H9 (cell line): ENCODE measurements at regions not wholly inside any gene's neighbourhood (a gene's known extent, or its start where the extent isn't known, plus 50 kb on each side); places are given as distances from the start of the nearest gene placed in this dataset.

ENCODE experiments used
- DNase-seq: peaks from one replicate; pipeline ENCODE4 v3.0.0-alpha.2; 2017
- H2AFZ ChIP-seq: one replicate; pipeline ENCODE4 v1.6.1; 2013; ENCODE audit warnings: mild to moderate bottlenecking, low read length, control low read depth, moderate library complexity
- H2AK5ac ChIP-seq: 2 replicates; pipeline ENCODE4 v1.6.1; 2013; ENCODE audit warnings: low read length, control low read depth, mixed read lengths; ENCODE audit not compliant: insufficient read length
- H2BK120ac ChIP-seq: one replicate; pipeline ENCODE4 v1.6.1; 2013; ENCODE audit warnings: low read depth, mild to moderate bottlenecking, low read length, control low read depth, inconsistent platforms; ENCODE audit not compliant: poor library complexity, severe bottlenecking
- H2BK12ac ChIP-seq: 2 replicates; pipeline ENCODE4 v1.6.1; 2013; ENCODE audit warnings: low read length, control low read depth, mixed read lengths, low read depth; ENCODE audit not compliant: insufficient read length
- H2BK15ac ChIP-seq: 2 replicates; pipeline ENCODE4 v1.6.1; 2013; ENCODE audit warnings: low read depth, low read length, control low read depth
- H2BK20ac ChIP-seq: one replicate; pipeline ENCODE4 v1.6.1; 2013; ENCODE audit warnings: low read depth, mild to moderate bottlenecking, low read length, control low read depth, inconsistent platforms; ENCODE audit not compliant: poor library complexity, severe bottlenecking
- H2BK5ac ChIP-seq: 2 replicates; pipeline ENCODE4 v1.6.1; 2013; ENCODE audit warnings: low read length, control low read depth, mixed read lengths; ENCODE audit not compliant: insufficient read length
- H3K14ac ChIP-seq: 2 replicates; pipeline ENCODE4 v1.6.1; 2013; ENCODE audit warnings: low read length, control low read depth; ENCODE audit not compliant: insufficient read depth
- H3K18ac ChIP-seq: 2 replicates; pipeline ENCODE4 v1.6.1; 2013; ENCODE audit warnings: low read depth, mild to moderate bottlenecking, mixed read lengths, low read length, control low read depth; ENCODE audit not compliant: insufficient read length
- H3K23ac ChIP-seq: 2 replicates; pipeline ENCODE4 v1.6.1; 2013; ENCODE audit warnings: low read length, control low read depth, mixed read lengths, low read depth; ENCODE audit not compliant: insufficient read length
- H3K23me2 ChIP-seq: 2 replicates; pipeline ENCODE4 v1.6.1; 2013; ENCODE audit warnings: low read depth, mild to moderate bottlenecking, mixed read lengths, low read length, control low read depth; ENCODE audit not compliant: insufficient read length, poor library complexity, severe bottlenecking
- H3K27ac ChIP-seq: 2 replicates; pipeline ENCODE4 v1.5.1; 2013; ENCODE audit warnings: low read length, control low read depth, mixed read lengths, low read depth; ENCODE audit not compliant: insufficient read length
- H3K27me3 ChIP-seq: 2 replicates; pipeline ENCODE4 v1.6.1; 2013; ENCODE audit warnings: low read length, control low read depth, inconsistent platforms; ENCODE audit not compliant: insufficient read depth
- H3K4ac ChIP-seq: 2 replicates; pipeline ENCODE4 v1.6.1; 2013; ENCODE audit warnings: low read depth, mild to moderate bottlenecking, control low read depth, inconsistent platforms, low read length, moderate library complexity
- H3K4me1 ChIP-seq: 2 replicates; pipeline ENCODE4 v1.6.1; 2013; ENCODE audit warnings: low read length, control low read depth, inconsistent platforms; ENCODE audit not compliant: insufficient read depth
- H3K4me2 ChIP-seq: 2 replicates; pipeline ENCODE4 v1.6.1; 2013; ENCODE audit warnings: low read length, control low read depth, mixed read lengths; ENCODE audit not compliant: insufficient read length, insufficient read depth
- H3K56ac ChIP-seq: 2 replicates; pipeline ENCODE4 v1.6.1; 2013; ENCODE audit warnings: low read depth, mild to moderate bottlenecking, mixed read lengths, low read length, control low read depth; ENCODE audit not compliant: insufficient read length
- H3K79me1 ChIP-seq: 2 replicates; pipeline ENCODE4 v1.6.1; 2013; ENCODE audit warnings: low read depth, mild to moderate bottlenecking, moderate library complexity, low read length, control low read depth, inconsistent platforms; ENCODE audit not compliant: insufficient read depth, poor library complexity, severe bottlenecking
- H3K79me2 ChIP-seq: 2 replicates; pipeline ENCODE4 v1.6.1; 2013; ENCODE audit warnings: low read length, control low read depth, inconsistent platforms; ENCODE audit not compliant: insufficient read depth
- H3K9ac ChIP-seq: 2 replicates; pipeline ENCODE4 v1.6.1; 2013; ENCODE audit warnings: low read length, control low read depth, mixed read lengths; ENCODE audit not compliant: insufficient read length; ENCODE audit errors: extremely low read depth
- H3K9me3 ChIP-seq: one replicate; pipeline ENCODE4 v1.6.1; 2013; ENCODE audit warnings: low read depth, low read length, inconsistent platforms; ENCODE audit not compliant: control insufficient read depth
- H3T11ph ChIP-seq: one replicate; pipeline ENCODE4 v1.6.1; 2013; ENCODE audit warnings: mild to moderate bottlenecking, low read length, control low read depth, inconsistent platforms
- H4K20me1 ChIP-seq: one replicate; pipeline ENCODE4 v1.6.1; 2013; ENCODE audit not compliant: control insufficient read depth, insufficient read length, insufficient read depth
- H4K5ac ChIP-seq: 2 replicates; pipeline ENCODE4 v1.6.1; 2013; ENCODE audit warnings: low read depth, mild to moderate bottlenecking, mixed read lengths, low read length, control low read depth; ENCODE audit not compliant: insufficient read length
- H4K8ac ChIP-seq: replicated peaks from 2 replicates; pipeline ENCODE4 v1.6.1; 2013; ENCODE audit warnings: low read length, control low read depth, mixed read lengths, low read depth; ENCODE audit not compliant: insufficient read length
- H4K91ac ChIP-seq: 2 replicates; pipeline ENCODE4 v1.6.1; 2013; ENCODE audit warnings: low read depth, mild to moderate bottlenecking, moderate library complexity, mixed read lengths, low read length, control low read depth; ENCODE audit not compliant: insufficient read length
- H3K27ac Mint-ChIP-seq, 3 experiments: 2 replicates in 2 of 3; 3 replicates in 1 of 3; pipeline ENCODE4 v1.8.0; 2020 to 2021; ENCODE audit warnings: mixed read lengths in 3 of 3, mild to moderate bottlenecking in 1 of 3, moderate library complexity in 1 of 3
- H3K27me3 Mint-ChIP-seq: 2 replicates; pipeline ENCODE4 v1.8.0; 2021; ENCODE audit warnings: low read depth, mild to moderate bottlenecking, moderate library complexity, mixed read lengths
- H3K36me3 Mint-ChIP-seq, 3 experiments: 2 replicates in 2 of 3; 3 replicates in 1 of 3; pipeline ENCODE4 v1.8.0; 2020 to 2021; ENCODE audit warnings: low read depth in 3 of 3, mixed read lengths in 3 of 3; ENCODE audit not compliant: insufficient read depth in 1 of 3
- H3K4me1 Mint-ChIP-seq, 2 experiments: 2 replicates each; pipeline ENCODE4 v1.8.0; 2020; ENCODE audit warnings: mixed read lengths in 2 of 2
- H3K4me3 Mint-ChIP-seq, 2 experiments: 2 replicates in 1 of 2; 3 replicates in 1 of 2; pipeline ENCODE4 v1.8.0; 2020 to 2021; ENCODE audit warnings: mild to moderate bottlenecking in 2 of 2, mixed read lengths in 2 of 2, moderate library complexity in 1 of 2
- H3K9me3 Mint-ChIP-seq, 2 experiments: 2 replicates in 1 of 2; 3 replicates in 1 of 2; pipeline ENCODE4 v1.8.0; 2020; ENCODE audit warnings: mild to moderate bottlenecking in 2 of 2, mixed read lengths in 2 of 2, moderate library complexity in 1 of 2
- WGBS: extraction: QIAGEN DNeasy Blood & Tissue Kit; methylation state at CpG from one replicate; pipeline ENCODE4 v1.1.7; 2013; ENCODE audit warnings: missing lambda C conversion rate, low lambda C conversion rate, mixed read lengths; ENCODE audit not compliant: insufficient read length; ENCODE audit errors: extremely low coverage; 5-methylcytosine and 5-hydroxymethylcytosine counted together
- TF ChIP-seq, protein P1 (sequence below): fragments of 200-600 bp; sonication (generic); conservative IDR thresholded peaks from 3 replicates; pipeline ENCODE4 v1.8.0; 2021; ENCODE audit warnings: antibody characterized with exemption, mild to moderate bottlenecking

DNA sequence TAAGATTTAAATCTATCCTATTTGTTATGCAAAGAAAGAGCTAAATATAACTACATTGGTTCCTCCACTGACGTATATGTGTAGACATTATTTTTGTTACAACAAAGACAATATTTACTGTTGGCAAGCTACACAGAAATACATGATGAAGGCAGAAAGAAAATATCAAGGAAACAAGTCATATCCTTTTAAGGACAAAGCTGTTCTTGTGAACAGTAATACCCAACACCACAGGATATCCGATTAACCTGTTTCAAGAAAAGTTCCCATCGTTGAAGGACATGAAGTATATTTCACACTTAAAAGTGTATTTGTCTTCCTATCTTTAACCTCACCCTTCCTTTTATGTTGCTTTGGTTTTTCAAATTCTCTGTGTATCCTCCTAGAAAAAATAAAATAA is 235.8 kb upstream of the AADAT start:
- Histone ChIP-seq H3K18ac (no peak overlapping the region), H3K27ac (no peak overlapping the region), H3K9ac (no peak overlapping the region), H2BK120ac (no peak overlapping the region), H3K14ac (no peak overlapping the region), H2BK20ac (no peak overlapping the region), H4K5ac (no peak overlapping the region), H3K4me2 (no peak overlapping the region), H2BK12ac (no peak overlapping the region), H4K8ac (no peak overlapping the region), H2AK5ac (no peak overlapping the region), H2AFZ (no peak overlapping the region), H3K27me3 (no peaks in the 10 kb centered on the region), H3K23me2 (no peaks in the 10 kb centered on the region), H2BK5ac (no peak overlapping the region), H3K79me2 (no peaks in the 10 kb centered on the region), H3K9me3 (no peaks in the 10 kb centered on the region), H4K20me1 (no peaks in the 10 kb centered on the region), H3T11ph (no peak overlapping the region), H3K4me1 (no peaks in the 10 kb centered on the region), H3K56ac (no peak overlapping the region), H3K23ac (no peak overlapping the region), H2BK15ac (no peak overlapping the region), H3K79me1 (no peaks in the 10 kb centered on the region), H3K4ac (no peak overlapping the region), H4K91ac (no peak overlapping the region)
- no peak overlapping the region for H3K27ac Mint-ChIP-seq
- no peak for DNase-seq
- peaks cover 18 to 30% of the 10 kb centered on the region in 2 experiments for H3K9me3 Mint-ChIP-seq
- no CpG with 5 or more reads among the region's 3 CpGs for WGBS
- H3K27me3 Mint-ChIP-seq, result no peaks in the 10 kb centered on the region; the same call in 1 of the 2 replicates
- H3K36me3 Mint-ChIP-seq, result peaks cover 3 to 13% (median 4%) of the 10 kb centered on the region in 3 experiments; a peak in 6 of 7 replicates
- no peaks in the 10 kb centered on the region for H3K4me1 Mint-ChIP-seq
- no peak overlapping the region for H3K4me3 Mint-ChIP-seq
- TF ChIP-seq, protein P1, sequence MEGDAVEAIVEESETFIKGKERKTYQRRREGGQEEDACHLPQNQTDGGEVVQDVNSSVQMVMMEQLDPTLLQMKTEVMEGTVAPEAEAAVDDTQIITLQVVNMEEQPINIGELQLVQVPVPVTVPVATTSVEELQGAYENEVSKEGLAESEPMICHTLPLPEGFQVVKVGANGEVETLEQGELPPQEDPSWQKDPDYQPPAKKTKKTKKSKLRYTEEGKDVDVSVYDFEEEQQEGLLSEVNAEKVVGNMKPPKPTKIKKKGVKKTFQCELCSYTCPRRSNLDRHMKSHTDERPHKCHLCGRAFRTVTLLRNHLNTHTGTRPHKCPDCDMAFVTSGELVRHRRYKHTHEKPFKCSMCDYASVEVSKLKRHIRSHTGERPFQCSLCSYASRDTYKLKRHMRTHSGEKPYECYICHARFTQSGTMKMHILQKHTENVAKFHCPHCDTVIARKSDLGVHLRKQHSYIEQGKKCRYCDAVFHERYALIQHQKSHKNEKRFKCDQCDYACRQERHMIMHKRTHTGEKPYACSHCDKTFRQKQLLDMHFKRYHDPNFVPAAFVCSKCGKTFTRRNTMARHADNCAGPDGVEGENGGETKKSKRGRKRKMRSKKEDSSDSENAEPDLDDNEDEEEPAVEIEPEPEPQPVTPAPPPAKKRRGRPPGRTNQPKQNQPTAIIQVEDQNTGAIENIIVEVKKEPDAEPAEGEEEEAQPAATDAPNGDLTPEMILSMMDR, result no peak
